SK-N-MC (cell line): ENCODE measurements at regions not wholly inside any gene's neighbourhood (a gene's known extent, or its start where the extent isn't known, plus 50 kb on each side); places are given as distances from the start of the nearest gene placed in this dataset.

ENCODE experiments used
- EZH2 ChIP-seq: fragments of 200-600 bp; sonication (generic); IDR thresholded peaks from one replicate; pipeline ENCODE4 v1.6.1; 2017; ENCODE audit warnings: antibody characterized with exemption
- FOXP2 ChIP-seq: optimal IDR thresholded peaks from 2 replicates; pipeline ENCODE3; 2011; ENCODE audit warnings: mild to moderate bottlenecking, moderate library complexity; ENCODE audit not compliant: insufficient read depth; ENCODE audit errors: extremely low read length, control extremely low read depth
- POLR2AphosphoS5 ChIP-seq: IDR thresholded peaks from 2 replicates; pipeline ENCODE4 v1.6.1; 2012; ENCODE audit warnings: mild to moderate bottlenecking, low read depth, low read length, borderline replicate concordance

DNA sequence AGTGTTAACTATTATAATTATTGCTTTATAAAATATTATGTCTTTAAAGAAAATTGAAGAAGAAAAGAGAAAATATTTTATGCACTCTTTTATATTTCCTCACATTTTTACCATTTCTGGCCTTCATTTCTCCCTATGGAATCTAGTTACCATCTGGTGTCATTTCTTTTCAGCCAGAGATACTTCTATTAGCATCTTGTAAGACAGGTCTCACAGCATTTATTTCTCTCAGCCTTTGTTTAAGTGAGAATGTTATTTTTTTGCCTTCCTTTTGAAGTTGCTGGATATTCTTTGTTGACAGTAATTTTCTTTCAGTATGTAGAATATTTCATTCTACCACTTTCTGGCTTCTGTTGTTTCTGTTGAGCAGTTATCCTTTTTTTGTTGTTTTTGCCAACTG, 652.1 kb upstream of the CITED2 start:
- TF ChIP-seq EZH2 (no peak), POLR2AphosphoS5 (no peak), FOXP2 (no peak)
